MM.1S (cell line): ENCODE measurements at regions not wholly inside any gene's neighbourhood (a gene's known extent, or its start where the extent isn't known, plus 50 kb on each side); places are given as distances from the start of the nearest gene placed in this dataset.

Experiments
- DNase-seq: peaks from one replicate; pipeline ENCODE4 v3.0.0-alpha.2; 2015
- H2AFZ ChIP-seq: fragments of 300-600 bp; sonication (generic); 2 replicates; pipeline ENCODE4 v1.6.0; 2016; ENCODE audit warnings: antibody characterized with exemption, low read length
- H3F3A ChIP-seq: fragments of 300-600 bp; sonication (generic); 2 replicates; pipeline ENCODE4 v1.6.1; 2016; ENCODE audit warnings: mild to moderate bottlenecking, antibody characterized with exemption, low read length, moderate library complexity, mixed read lengths; ENCODE audit not compliant: insufficient read depth
- H3K27ac ChIP-seq: fragments of 300-600 bp; sonication (generic); 2 replicates; pipeline ENCODE4 v1.5.1; 2016; ENCODE audit warnings: mild to moderate bottlenecking, low read length
- H3K27me3 ChIP-seq: fragments of 300-600 bp; sonication (generic); replicated peaks from 2 replicates; pipeline ENCODE4 v1.6.0; 2016; ENCODE audit warnings: low read length; ENCODE audit not compliant: insufficient read depth
- H3K36me3 ChIP-seq: fragments of 300-600 bp; sonication (generic); replicated peaks from 2 replicates; pipeline ENCODE4 v1.6.1; 2016; ENCODE audit warnings: mild to moderate bottlenecking, low read length, mixed read lengths; ENCODE audit not compliant: insufficient read depth
- H3K4me1 ChIP-seq: fragments of 300-600 bp; sonication (generic); 2 replicates; pipeline ENCODE4 v1.6.1; 2016; ENCODE audit warnings: low read length, mixed read lengths
- H3K4me2 ChIP-seq: fragments of 300-600 bp; sonication (generic); 2 replicates; pipeline ENCODE4 v1.6.0; 2016; ENCODE audit warnings: low read depth, low read length
- H3K4me3 ChIP-seq: fragments of 300-600 bp; sonication (generic); 2 replicates; pipeline ENCODE4 v1.5.1; 2016; ENCODE audit warnings: low read length, mixed read lengths
- H3K79me2 ChIP-seq: fragments of 300-600 bp; sonication (generic); 2 replicates; pipeline ENCODE4 v1.6.1; 2016; ENCODE audit warnings: mixed run types, low read length, mixed read lengths
- H3K9ac ChIP-seq: fragments of 300-600 bp; sonication (generic); 2 replicates; pipeline ENCODE4 v1.6.1; 2016; ENCODE audit warnings: low read length, mixed read lengths
- H3K9me2 ChIP-seq: fragments of 300-600 bp; sonication (generic); replicated peaks from 2 replicates; pipeline ENCODE4 v1.6.1; 2016; ENCODE audit warnings: mild to moderate bottlenecking, low read length, mixed read lengths; ENCODE audit not compliant: insufficient read depth
- H3K9me3 ChIP-seq: fragments of 300-600 bp; sonication (generic); replicated peaks from 2 replicates; pipeline ENCODE4 v1.6.1; 2016; ENCODE audit warnings: mild to moderate bottlenecking, low read length, mixed read lengths; ENCODE audit not compliant: insufficient read depth
- H4K20me1 ChIP-seq: fragments of 300-600 bp; sonication (generic); 2 replicates; pipeline ENCODE4 v1.6.1; 2016; ENCODE audit warnings: mild to moderate bottlenecking, low read length, moderate library complexity, mixed read lengths; ENCODE audit not compliant: insufficient read depth
- EZH2 ChIP-seq: fragments of 300-600 bp; sonication (generic); optimal IDR thresholded peaks from 2 replicates; pipeline ENCODE3; 2017; ENCODE audit warnings: low read depth, mild to moderate bottlenecking, antibody characterized with exemption, low read length, mixed read lengths
- EZH2phosphoT487 ChIP-seq: fragments of 300-600 bp; sonication (generic); IDR thresholded peaks from 2 replicates; pipeline ENCODE4 v1.6.1; 2018; ENCODE audit warnings: antibody characterized with exemption, low read length
- TF ChIP-seq, protein P1 (sequence below): fragments of 300-600 bp; sonication (generic); IDR thresholded peaks from 2 replicates; pipeline ENCODE4 v1.5.1; 2016; ENCODE audit warnings: antibody characterized with exemption, low read length, mixed read lengths

DNA sequence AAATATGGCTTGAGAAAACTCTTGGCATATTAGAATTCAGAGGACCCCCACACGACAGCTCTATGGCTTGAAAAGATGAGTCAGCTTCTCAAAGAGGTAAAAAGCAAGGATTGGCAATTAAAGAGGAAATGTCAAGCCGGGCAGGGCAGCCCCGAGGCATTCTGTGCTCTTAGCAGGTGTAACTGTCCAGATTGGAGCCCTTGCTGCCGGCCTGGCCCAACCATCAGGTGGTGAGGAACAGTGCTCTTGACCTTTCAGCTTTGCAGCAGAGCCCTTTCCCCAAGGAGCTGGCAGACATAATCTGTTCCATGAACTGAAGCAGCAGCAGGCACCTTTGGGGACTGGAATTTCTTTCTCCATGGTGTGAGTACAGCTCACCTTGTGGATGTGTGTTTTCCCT, 287.8 kb downstream of the UTP18 start:
- no peaks in the 10 kb centered on the region for H4K20me1 ChIP-seq

DNA sequence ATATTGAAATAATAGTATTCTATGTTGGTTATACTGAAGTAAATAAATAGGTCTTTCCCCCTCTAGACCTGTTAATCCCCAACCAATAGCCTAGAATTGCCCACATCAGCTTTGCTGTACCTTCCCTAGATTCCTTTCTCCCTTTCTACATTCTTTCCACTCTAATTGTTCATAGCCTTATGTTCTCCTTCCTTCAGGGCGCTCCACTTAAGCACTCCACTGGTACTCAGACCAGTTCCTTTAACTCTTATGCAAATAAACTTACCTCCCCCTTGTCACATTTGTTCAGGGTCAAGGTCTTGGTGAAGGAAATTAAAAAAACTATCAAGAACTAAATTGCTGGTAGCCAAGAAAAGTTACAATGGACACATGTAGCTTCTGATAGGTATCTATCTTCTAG, 294.8 kb downstream of the UTP18 start:
- Histone ChIP-seq H2AFZ (no peak overlapping the region), H3K9me2 (no peaks in the 10 kb centered on the region), H3K36me3 (no peaks in the 10 kb centered on the region), H3K9ac (no peak overlapping the region), H3K4me2 (no peak overlapping the region), H3K27ac (no peak overlapping the region), H3K27me3 (no peaks in the 10 kb centered on the region), H3K79me2 (no peaks in the 10 kb centered on the region), H3K4me1 (no peaks in the 10 kb centered on the region), H3K4me3 (no peak overlapping the region), H4K20me1 (no peaks in the 10 kb centered on the region), H3K9me3 (no peaks in the 10 kb centered on the region), H3F3A (no peaks in the 10 kb centered on the region)
- TF ChIP-seq EZH2: no peak
- TF ChIP-seq, protein P1, sequence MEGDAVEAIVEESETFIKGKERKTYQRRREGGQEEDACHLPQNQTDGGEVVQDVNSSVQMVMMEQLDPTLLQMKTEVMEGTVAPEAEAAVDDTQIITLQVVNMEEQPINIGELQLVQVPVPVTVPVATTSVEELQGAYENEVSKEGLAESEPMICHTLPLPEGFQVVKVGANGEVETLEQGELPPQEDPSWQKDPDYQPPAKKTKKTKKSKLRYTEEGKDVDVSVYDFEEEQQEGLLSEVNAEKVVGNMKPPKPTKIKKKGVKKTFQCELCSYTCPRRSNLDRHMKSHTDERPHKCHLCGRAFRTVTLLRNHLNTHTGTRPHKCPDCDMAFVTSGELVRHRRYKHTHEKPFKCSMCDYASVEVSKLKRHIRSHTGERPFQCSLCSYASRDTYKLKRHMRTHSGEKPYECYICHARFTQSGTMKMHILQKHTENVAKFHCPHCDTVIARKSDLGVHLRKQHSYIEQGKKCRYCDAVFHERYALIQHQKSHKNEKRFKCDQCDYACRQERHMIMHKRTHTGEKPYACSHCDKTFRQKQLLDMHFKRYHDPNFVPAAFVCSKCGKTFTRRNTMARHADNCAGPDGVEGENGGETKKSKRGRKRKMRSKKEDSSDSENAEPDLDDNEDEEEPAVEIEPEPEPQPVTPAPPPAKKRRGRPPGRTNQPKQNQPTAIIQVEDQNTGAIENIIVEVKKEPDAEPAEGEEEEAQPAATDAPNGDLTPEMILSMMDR: no peak
- DNase-seq: no peak

More for the DNA sequence above, 287.8 kb downstream of the UTP18 start:
- no peaks in the 10 kb centered on the region for H3K4me1 ChIP-seq
- H3K27ac ChIP-seq: no peak overlapping the region
- no peak overlapping the region for H3K4me2 ChIP-seq
- no peak overlapping the region for H3K9ac ChIP-seq
- H2AFZ ChIP-seq: no peak overlapping the region
- H3K36me3 ChIP-seq: no peaks in the 10 kb centered on the region
- H3K27me3 ChIP-seq: no peaks in the 10 kb centered on the region
- H3F3A ChIP-seq: no peaks in the 10 kb centered on the region
- no peaks in the 10 kb centered on the region for H3K9me2 ChIP-seq
- H3K9me3 ChIP-seq: no peaks in the 10 kb centered on the region
- no peak overlapping the region for H3K4me3 ChIP-seq
- TF ChIP-seq, protein P1: no peak
- no peak for TF ChIP-seq EZH2
- TF ChIP-seq EZH2phosphoT487: no peak
- no peak for DNase-seq
- H3K79me2 ChIP-seq: no peaks in the 10 kb centered on the region

DNA sequence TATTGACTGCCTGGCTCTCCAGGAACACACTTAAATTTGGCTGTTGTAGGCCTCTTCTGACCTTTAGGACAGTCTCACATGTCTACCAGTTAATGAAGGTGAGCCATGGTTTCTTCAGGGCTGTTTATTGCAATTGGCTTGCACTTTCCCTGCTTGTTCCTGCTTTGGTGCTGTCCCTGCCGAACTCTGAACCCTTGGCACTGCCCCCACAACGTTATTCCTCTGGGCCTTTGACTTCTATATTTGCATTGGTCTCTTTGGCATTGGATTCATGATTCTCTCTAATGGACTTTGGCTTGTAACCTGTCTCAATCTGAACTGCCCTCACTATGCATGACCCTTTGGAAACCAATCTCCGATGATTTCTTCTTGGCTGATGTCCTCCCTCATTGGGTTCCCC, 299.4 kb downstream of the UTP18 start:
- Histone ChIP-seq H3K27me3 (no peaks in the 10 kb centered on the region), H3K4me2 (no peak overlapping the region), H3K4me3 (no peak overlapping the region)

More for the DNA sequence above, 299.4 kb downstream of the UTP18 start:
- Histone ChIP-seq H3K9ac (no peak overlapping the region), H3K9me3 (no peaks in the 10 kb centered on the region), H3K9me2 (no peaks in the 10 kb centered on the region), H3K79me2 (no peaks in the 10 kb centered on the region), H3F3A (no peaks in the 10 kb centered on the region), H3K27ac (no peak overlapping the region), H4K20me1 (no peaks in the 10 kb centered on the region), H3K36me3 (no peaks in the 10 kb centered on the region), H3K4me1 (no peaks in the 10 kb centered on the region), H2AFZ (no peak overlapping the region)
- TF ChIP-seq, protein P1: no peak
- TF ChIP-seq EZH2phosphoT487 (no peak), EZH2 (no peak)
- DNase-seq: no peak
